ENCODE measurements at regions not wholly inside any gene's neighbourhood (a gene's known extent, or its start where the extent isn't known, plus 50 kb on each side); places are given as distances from the start of the nearest gene placed in this dataset.

DNA sequence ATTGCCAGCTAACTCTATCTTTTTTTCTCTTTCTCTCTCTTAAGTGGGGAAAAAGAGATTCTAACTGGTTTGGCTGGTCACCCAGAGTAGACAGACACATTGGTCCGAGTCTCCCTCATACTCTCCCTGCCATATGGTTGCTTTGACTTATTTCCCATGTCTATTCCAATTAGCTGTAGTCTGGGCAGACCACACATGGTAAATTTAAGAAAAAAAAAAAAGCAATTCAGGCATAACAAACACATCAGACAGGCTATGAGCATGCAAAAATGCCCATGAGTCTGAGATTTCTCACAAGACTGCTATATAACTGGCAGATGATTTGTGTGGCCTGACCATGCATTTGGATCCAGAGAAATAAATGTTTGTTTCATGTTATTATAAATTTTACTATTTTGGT, 110.2 kb upstream of the FGF10 start:
- intact Hi-C loops (cut with micrococcal nuclease; ENCODE audit: unreplicated experiment) = no loop called here
- POLR2A ChIA-PET = no interaction called here

DNA sequence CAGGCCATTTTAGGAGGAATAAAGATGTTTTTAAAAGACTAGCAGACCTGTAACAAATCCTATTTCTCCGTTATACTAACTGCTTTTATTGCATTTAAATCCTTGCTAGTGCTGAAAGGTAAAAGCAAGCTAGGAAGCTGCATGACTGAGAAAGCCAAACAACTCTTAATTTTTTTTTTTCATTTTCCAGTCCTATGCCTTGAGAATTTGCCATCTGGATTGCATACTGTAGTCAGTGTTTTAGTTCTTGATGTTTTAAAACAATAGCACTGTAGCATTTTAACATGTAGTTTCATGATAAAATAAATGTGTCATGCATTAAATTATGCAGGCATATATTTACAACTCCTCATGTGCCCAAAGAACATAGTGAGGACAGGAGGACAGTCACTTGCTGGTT, 108.4 kb upstream of the FGF10 start:
- no peak overlapping the region for H3K4me2 ChIP-seq (ENCODE audit: low read length)
- no peak overlapping the region for H3K4me3 ChIP-seq (ENCODE audit: low read depth, low read length, poor library complexity, severe bottlenecking)
- H3K9me2 ChIP-seq (ENCODE audit: insufficient read depth, low read length) = 0 out of 2 replicates have a peak, but pooled peaks cover 3% of the 10 kb centered on the region
- no peak for TF ChIP-seq EZH2phosphoT487 (IDR thresholded peaks at IDR 0.05; ENCODE audit: borderline replicate concordance, low read depth, low read length)
- TF ChIP-seq, protein P1, sequence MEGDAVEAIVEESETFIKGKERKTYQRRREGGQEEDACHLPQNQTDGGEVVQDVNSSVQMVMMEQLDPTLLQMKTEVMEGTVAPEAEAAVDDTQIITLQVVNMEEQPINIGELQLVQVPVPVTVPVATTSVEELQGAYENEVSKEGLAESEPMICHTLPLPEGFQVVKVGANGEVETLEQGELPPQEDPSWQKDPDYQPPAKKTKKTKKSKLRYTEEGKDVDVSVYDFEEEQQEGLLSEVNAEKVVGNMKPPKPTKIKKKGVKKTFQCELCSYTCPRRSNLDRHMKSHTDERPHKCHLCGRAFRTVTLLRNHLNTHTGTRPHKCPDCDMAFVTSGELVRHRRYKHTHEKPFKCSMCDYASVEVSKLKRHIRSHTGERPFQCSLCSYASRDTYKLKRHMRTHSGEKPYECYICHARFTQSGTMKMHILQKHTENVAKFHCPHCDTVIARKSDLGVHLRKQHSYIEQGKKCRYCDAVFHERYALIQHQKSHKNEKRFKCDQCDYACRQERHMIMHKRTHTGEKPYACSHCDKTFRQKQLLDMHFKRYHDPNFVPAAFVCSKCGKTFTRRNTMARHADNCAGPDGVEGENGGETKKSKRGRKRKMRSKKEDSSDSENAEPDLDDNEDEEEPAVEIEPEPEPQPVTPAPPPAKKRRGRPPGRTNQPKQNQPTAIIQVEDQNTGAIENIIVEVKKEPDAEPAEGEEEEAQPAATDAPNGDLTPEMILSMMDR (conservative IDR thresholded peaks at IDR 0.05; ENCODE audit: low read length) = no peak
- H4K20me1 ChIP-seq (ENCODE audit: insufficient read depth, low read length) = no peaks in the 10 kb centered on the region
- CTCF ChIA-PET (ENCODE audit: unreplicated experiment) = no interaction called here
- no peaks in the 10 kb centered on the region for H3K9me3 ChIP-seq (ENCODE audit: low read length)
- POLR2A ChIA-PET = no interaction called here
- intact Hi-C loops (cut with micrococcal nuclease; ENCODE audit: unreplicated experiment) = no loop called here
- no peak overlapping the region for H3K27ac ChIP-seq (ENCODE audit: low read depth, low read length, poor library complexity, severe bottlenecking)
- no peaks in the 10 kb centered on the region for H3K79me2 ChIP-seq (ENCODE audit: insufficient read depth, low read depth, low read length)
- BruUV-seq (replicated peaks) = no TSS peak
- DNase-seq (ENCODE audit: low spot score) = no peak
- no peaks in the 10 kb centered on the region for H3K36me3 ChIP-seq (ENCODE audit: insufficient read depth, low read length)
- H2AFZ ChIP-seq (ENCODE audit: low read length) = no peak overlapping the region
- no peaks in the 10 kb centered on the region for H3K4me1 ChIP-seq (ENCODE audit: insufficient read depth, low read length, poor library complexity, severe bottlenecking)

More for the DNA sequence above, 110.2 kb upstream of the FGF10 start:
- Histone ChIP-seq H3K9me3 (ENCODE audit: low read length) (no peaks in the 10 kb centered on the region), H3K4me1 (ENCODE audit: insufficient read depth, low read length, poor library complexity, severe bottlenecking) (no peaks in the 10 kb centered on the region), H4K20me1 (ENCODE audit: insufficient read depth, low read length) (no peaks in the 10 kb centered on the region), H3K4me3 (ENCODE audit: low read depth, low read length, poor library complexity, severe bottlenecking) (no peak overlapping the region), H2AFZ (ENCODE audit: low read length) (no peak overlapping the region), H3K27ac (ENCODE audit: low read depth, low read length, poor library complexity, severe bottlenecking) (no peak overlapping the region), H3K4me2 (ENCODE audit: low read length) (no peak overlapping the region), H3K79me2 (ENCODE audit: insufficient read depth, low read depth, low read length) (no peaks in the 10 kb centered on the region), H3K36me3 (ENCODE audit: insufficient read depth, low read length) (no peaks in the 10 kb centered on the region), H3K9me2 (ENCODE audit: insufficient read depth, low read length) (0 out of 2 replicates have a peak, but pooled peaks cover 3% of the 10 kb centered on the region)
- TF ChIP-seq, protein P1 (conservative IDR thresholded peaks at IDR 0.05; ENCODE audit: low read length) = no peak
- TF ChIP-seq EZH2phosphoT487 (IDR thresholded peaks at IDR 0.05; ENCODE audit: borderline replicate concordance, low read depth, low read length) = no peak
- no TSS peak for BruUV-seq (replicated peaks)
- CTCF ChIA-PET (ENCODE audit: unreplicated experiment) = no interaction called here
- DNase-seq (ENCODE audit: low spot score) = no peak

DNA sequence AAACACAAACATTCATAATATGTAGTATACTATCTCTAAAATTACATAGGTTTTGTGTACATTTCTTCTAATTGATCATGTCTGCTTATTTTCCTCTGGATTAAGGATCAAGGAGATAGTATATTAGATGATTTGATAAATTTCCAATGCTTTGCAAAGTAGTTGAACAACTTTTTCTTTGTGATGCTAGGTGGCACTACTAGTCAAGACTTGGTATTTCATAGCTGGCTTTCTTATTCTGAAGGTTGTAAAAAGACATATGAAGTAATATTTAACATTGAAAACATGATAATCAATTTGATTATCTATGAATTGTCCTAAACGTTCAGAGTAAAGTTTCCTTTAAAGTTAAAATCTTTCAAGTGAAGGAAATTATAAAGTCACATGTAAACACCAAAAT, 106.1 kb upstream of the FGF10 start:
- Histone ChIP-seq H4K20me1 (ENCODE audit: insufficient read depth, low read length) (no peaks in the 10 kb centered on the region), H2AFZ (ENCODE audit: low read length) (no peak overlapping the region), H3K9me3 (ENCODE audit: low read length) (no peaks in the 10 kb centered on the region), H3K9me2 (ENCODE audit: insufficient read depth, low read length) (0 out of 2 replicates have a peak, but pooled peaks cover 3% of the 10 kb centered on the region), H3K4me1 (ENCODE audit: insufficient read depth, low read length, poor library complexity, severe bottlenecking) (no peaks in the 10 kb centered on the region), H3K4me3 (ENCODE audit: low read depth, low read length, poor library complexity, severe bottlenecking) (no peak overlapping the region), H3K4me2 (ENCODE audit: low read length) (no peak overlapping the region), H3K27ac (ENCODE audit: low read depth, low read length, poor library complexity, severe bottlenecking) (no peak overlapping the region), H3K36me3 (ENCODE audit: insufficient read depth, low read length) (no peaks in the 10 kb centered on the region), H3K79me2 (ENCODE audit: insufficient read depth, low read depth, low read length) (no peaks in the 10 kb centered on the region)
- CTCF ChIA-PET (ENCODE audit: unreplicated experiment) = no interaction called here
- no peak for DNase-seq (ENCODE audit: low spot score)
- TF ChIP-seq, protein P1 (conservative IDR thresholded peaks at IDR 0.05; ENCODE audit: low read length) = no peak
- TF ChIP-seq EZH2phosphoT487 (IDR thresholded peaks at IDR 0.05; ENCODE audit: borderline replicate concordance, low read depth, low read length) = no peak
- BruUV-seq (replicated peaks) = no TSS peak
- intact Hi-C loops (cut with micrococcal nuclease; ENCODE audit: unreplicated experiment) = no loop called here
- POLR2A ChIA-PET = interaction anchor here (1.0 kb wide), 1 partner anchor 73 kb away, joined by 4 read pairs; no protein-coding TSS in a partner anchor

All from OCI-LY7 (cell line).